GM12878 (cell line): ENCODE measurements at regions not wholly inside any gene's neighbourhood (a gene's known extent, or its start where the extent isn't known, plus 50 kb on each side); places are given as distances from the start of the nearest gene placed in this dataset.

Experiments used
- ATAC-seq: fragments of 200-7000 bp; cut with Tn5 transposase; 3 replicates; pipeline ENCODE4 v1.9.1; 2020; ENCODE audit warnings: mild to moderate bottlenecking, moderate library complexity
- BruUV-seq: library from RNA; stranded (reverse); fragments of 400-500 nt; replicated peaks from 2 replicates; lab custom pipeline; 2021; lab: Mats Ljungman, UMichigan
- CTCF ChIA-PET: fragments of 300-600 bp; sonication (Branson Sonifier 250); formaldehyde crosslinking; extraction: SDS; loops from one replicate; lab custom pipeline; 2021; ENCODE audit warnings: inconsistent platforms; lab: Yijun Ruan, JAX
- POLR2A ChIA-PET: fragments of 350-600 bp; formaldehyde crosslinking; extraction: SDS; loops from one replicate; lab custom pipeline; 2021; ENCODE audit warnings: inconsistent platforms; lab: Charles Lee
- RAD21 ChIA-PET: fragments of 300-600 bp; sonication (Branson Sonifier 250); formaldehyde crosslinking; loops from one replicate; lab custom pipeline; 2023; ENCODE audit warnings: antibody characterized with exemption; ENCODE audit not compliant: unreplicated experiment; lab: Charles Lee
- SMC1A ChIA-PET: fragments of 300-600 bp; sonication (Branson Sonifier 250); formaldehyde crosslinking; loops from one replicate; lab custom pipeline; 2023; ENCODE audit not compliant: unreplicated experiment, uncharacterized antibody; lab: Charles Lee
- DNase-seq: peaks from one replicate; pipeline ENCODE4 v3.0.0-alpha.2; 2011; ENCODE audit warnings: low read depth, low spot score
- FAIRE-seq: peaks from 3 replicates; lab custom pipeline; 2011; peaks lifted over from hg19 to GRCh38; lab: Jason Lieb, UNC
- H2AFZ ChIP-seq: 2 replicates; pipeline ENCODE4 v1.6.0; 2011; ENCODE audit warnings: low read depth, low read length, control low read depth; ENCODE audit not compliant: control insufficient read depth
- H3K27ac ChIP-seq: 2 replicates; pipeline ENCODE4 v1.5.1; 2011; ENCODE audit warnings: control low read depth; ENCODE audit not compliant: control insufficient read depth, insufficient read depth
- H3K27me3 ChIP-seq, 2 experiments: replicated peaks in 1 of 2; 2 replicates each; pipeline versions ENCODE4 v1.6.0 to v1.6.1; 2011; ENCODE audit warnings: low read length in 1 of 2; ENCODE audit not compliant: control insufficient read depth in 2 of 2, insufficient read depth in 2 of 2
- H3K36me3 ChIP-seq, 2 experiments: 2 replicates each; pipeline ENCODE4 v1.5.1; 2011; ENCODE audit warnings: low read length in 1 of 2; ENCODE audit not compliant: control insufficient read depth in 2 of 2, insufficient read depth in 2 of 2
- H3K4me1 ChIP-seq: 2 replicates; pipeline ENCODE4 v1.6.1; 2011; ENCODE audit warnings: mild to moderate bottlenecking, low read length, moderate library complexity, mixed read lengths; ENCODE audit not compliant: control insufficient read depth, insufficient read depth
- H3K4me2 ChIP-seq: 2 replicates; pipeline ENCODE4 v1.6.0; 2011; ENCODE audit warnings: control low read depth; ENCODE audit not compliant: control insufficient read depth, insufficient read depth
- H3K4me3 ChIP-seq: fragments of 200-600 bp; sonication (generic); 2 replicates; pipeline ENCODE4 v1.5.1; 2016
- H3K79me2 ChIP-seq: 2 replicates; pipeline ENCODE4 v1.6.0; 2011; ENCODE audit warnings: low read length; ENCODE audit not compliant: control insufficient read depth, insufficient read depth
- H3K9ac ChIP-seq: 2 replicates; pipeline ENCODE4 v1.8.0; 2011; ENCODE audit warnings: low read length, control low read depth, mixed read lengths; ENCODE audit not compliant: control insufficient read depth, insufficient read depth
- H3K9me3 ChIP-seq: replicated peaks from 3 replicates; pipeline ENCODE4 v1.5.1; 2011; ENCODE audit warnings: mild to moderate bottlenecking, low read length; ENCODE audit not compliant: control insufficient read depth, insufficient read depth
- H4K20me1 ChIP-seq: 2 replicates; pipeline ENCODE4 v1.6.0; 2011; ENCODE audit not compliant: control insufficient read depth, insufficient read depth
- BMI1 ChIP-seq: fragments of 450-650 bp; IDR thresholded peaks from 2 replicates; pipeline ENCODE4 v1.6.1; 2016; ENCODE audit warnings: mild to moderate bottlenecking, moderate library complexity, borderline replicate concordance
- E2F4 ChIP-seq: IDR thresholded peaks from 2 replicates; pipeline ENCODE4 v1.6.1; 2012; ENCODE audit warnings: low read depth, low read length, improper control_type of control experiment
- IRF4 ChIP-seq: IDR thresholded peaks from 2 replicates; pipeline ENCODE4 v1.6.1; 2011; ENCODE audit warnings: low read depth, low read length
- JUND ChIP-seq: IDR thresholded peaks from 2 replicates; pipeline ENCODE4 v1.6.1; 2012; ENCODE audit warnings: low read depth, mild to moderate bottlenecking, low read length, improper control_type of control experiment, moderate library complexity
- MAX ChIP-seq: IDR thresholded peaks from 2 replicates; pipeline ENCODE4 v1.6.1; 2012; ENCODE audit warnings: low read depth, low read length, improper control_type of control experiment
- MTA3 ChIP-seq: IDR thresholded peaks from 2 replicates; pipeline ENCODE4 v1.6.1; 2012; ENCODE audit warnings: low read length, inconsistent platforms, borderline replicate concordance
- STAT3 ChIP-seq: IDR thresholded peaks from 2 replicates; pipeline ENCODE4 v1.6.1; 2011; ENCODE audit warnings: low read depth, low read length, improper control_type of control experiment
- ZZZ3 ChIP-seq: IDR thresholded peaks from 2 replicates; pipeline ENCODE4 v1.6.1; 2011; ENCODE audit warnings: low read depth; ENCODE audit not compliant: control insufficient read depth, insufficient read length
- WGBS: methylation state at CpG from one replicate; pipeline ENCODE4 v1.1.6; 2016; ENCODE audit warnings: low lambda C conversion rate; ENCODE audit not compliant: insufficient replicate concordance, insufficient coverage; ENCODE audit errors: missing lambda C conversion rate; 5-methylcytosine and 5-hydroxymethylcytosine counted together
- in situ Hi-C: fragments of 300-500 bp; cut with MboI; formaldehyde crosslinking; loops from 9 replicates; pipeline ENCODE4 v1.14.3; 2018; ENCODE audit warnings: mixed read lengths
- intact Hi-C: fragments of 100-400 bp; cut with micrococcal nuclease; formaldehyde crosslinking; loops from one replicate; pipeline ENCODE4 v1.14.2; 2022; ENCODE audit not compliant: unreplicated experiment

GRCh38 chr4:147003956-147004809 is 58.5 kb upstream of the TTC29 start:
- Histone ChIP-seq H2AFZ (no peak overlapping the region), H3K36me3 (no peaks in the 10 kb centered on the region), H3K27me3 (no peaks in the 10 kb centered on the region), H3K4me3 (no peak overlapping the region), H3K9ac (no peak overlapping the region), H4K20me1 (no peaks in the 10 kb centered on the region), H3K4me2 (no peak overlapping the region), H3K79me2 (no peaks in the 10 kb centered on the region), H3K27ac (no peak overlapping the region), H3K4me1 (no peaks in the 10 kb centered on the region), H3K9me3 (no peaks in the 10 kb centered on the region)
- no peak for ATAC-seq
- POLR2A ChIA-PET: no interaction called here
- RAD21 ChIA-PET: no interaction called here
- no TSS peak for BruUV-seq
- 39% methylated on average over 9 of the region's 9 CpGs for WGBS
- FAIRE-seq: no peak
- CTCF ChIA-PET: interaction anchor here (1.4 kb wide), 1 partner anchor 15 kb away, joined by 5 read pairs; no protein-coding TSS in a partner anchor
- SMC1A ChIA-PET: interaction anchor here (1.3 kb wide), 1 partner anchor 10 kb away, joined by 4 read pairs; no protein-coding TSS in a partner anchor
- no peak for DNase-seq
- intact Hi-C loops: loop anchor here (10.0 kb wide), 1 partner anchor 659 kb away; no protein-coding TSS in a partner anchor
- TF ChIP-seq JUND (no peak), E2F4 (no peak), STAT3 (no peak), BMI1 (no peak), MTA3 (no peak), IRF4 (no peak), ZZZ3 (no peak), MAX (no peak)
- in situ Hi-C loops: no loop called here
